ENCODE measurements at regions not wholly inside any gene's neighbourhood (a gene's known extent, or its start where the extent isn't known, plus 50 kb on each side); places are given as distances from the start of the nearest gene placed in this dataset.

DNA sequence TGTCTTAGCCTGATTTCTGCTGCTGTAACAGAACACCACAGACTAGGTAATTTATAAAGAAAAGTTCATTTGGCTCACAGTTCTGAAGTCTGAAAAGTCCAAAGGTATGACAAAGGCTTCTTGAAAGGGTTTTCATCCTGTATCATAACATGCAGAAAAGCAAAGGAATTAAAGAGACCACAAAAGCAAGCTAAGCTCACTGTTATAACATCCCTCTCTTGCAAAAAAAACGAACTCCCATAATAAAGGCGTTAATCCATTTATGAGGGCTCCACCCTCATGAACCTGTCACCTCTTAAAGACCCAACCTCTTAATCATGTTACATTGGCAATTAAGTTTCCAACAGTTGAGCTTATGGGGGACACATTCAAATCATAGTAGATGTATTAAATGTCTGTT, 197.9 kb downstream of the PLOD2 start:
- no peak for TF ChIP-seq POLR2AphosphoS5 (IDR thresholded peaks at IDR 0.05; ENCODE audit: low read depth, low read length)
- no peak for TF ChIP-seq POLR2A (IDR thresholded peaks at IDR 0.05; ENCODE audit: low read depth, low read length)

Data from GM12891 (cell line).